ENCODE measurements at regions not wholly inside any gene's neighbourhood (a gene's known extent, or its start where the extent isn't known, plus 50 kb on each side); places are given as distances from the start of the nearest gene placed in this dataset.

GRCh38 chr6:18551228-18551627, 164.1 kb downstream of the RNF144B start:
- in situ Hi-C loops (cut with MboI): no loop called here
- no peaks in the 10 kb centered on the region for H3K4me1 ChIP-seq (replicated peaks in 1 of 2; ENCODE audit: control insufficient read depth in 2 of 2, insufficient read depth in 2 of 2, low read length in 2 of 2)
- BruUV-seq (replicated peaks): no TSS peak
- no peaks in the 10 kb centered on the region for H4K20me1 ChIP-seq (replicated peaks; ENCODE audit: control insufficient read depth, insufficient read depth, low read length)
- ChIA-PET POLR2A (no interaction called here), CTCF (ENCODE audit: low intra/inter-chr PET ratio) (no interaction called here)
- no peaks in the 10 kb centered on the region for H3K9me3 ChIP-seq (replicated peaks; ENCODE audit: control insufficient read depth, insufficient read depth, low read depth, low read length)
- TF ChIP-seq DDX20 (tag; IDR thresholded peaks at IDR 0.05; ENCODE audit: low read depth) (no peak), CHD2 (IDR thresholded peaks at IDR 0.05; ENCODE audit: low read depth, low read length) (no peak), ZNF699 (CRISPR knock-in tag; IDR thresholded peaks at IDR 0.05; ENCODE audit: insufficient replicate concordance) (no peak), ZNF431 (CRISPR knock-in tag; IDR thresholded peaks at IDR 0.05) (no peak), RBBP5 (IDR thresholded peaks at IDR 0.05; ENCODE audit: borderline replicate concordance, insufficient read depth, low read length, poor library complexity, severe bottlenecking) (no peak), HNRNPLL (IDR thresholded peaks at IDR 0.05; ENCODE audit: low read depth, low read length, poor library complexity, severe bottlenecking) (no peak), RAD51 (IDR thresholded peaks at IDR 0.05; ENCODE audit: borderline replicate concordance, low read depth) (no peak), POLR2H (tag; IDR thresholded peaks at IDR 0.05; ENCODE audit: low read depth) (no peak), ETS1 (conservative IDR thresholded peaks at IDR 0.05; ENCODE audit: control insufficient read depth, low read depth, low read length) (no peak), ESRRB (CRISPR knock-in tag; IDR thresholded peaks at IDR 0.05; ENCODE audit: borderline replicate concordance) (no peak)
- no peak overlapping the region for H3K4me3 ChIP-seq
- DNase-seq (ENCODE audit: extremely low read depth in 1 of 4, low spot score in 3 of 4) (no peak), ATAC-seq (no peak), FAIRE-seq (no peak)
- no peak overlapping the region for H2AFZ ChIP-seq (ENCODE audit: low read depth, low read length)
- H3K4me2 ChIP-seq (ENCODE audit: insufficient read depth, low read length): no peak overlapping the region
- H3K9me1 ChIP-seq (ENCODE audit: control insufficient read depth, insufficient read depth, low read length): no peaks in the 10 kb centered on the region
- no peak overlapping the region for H3K27ac ChIP-seq (ENCODE audit: extremely low read depth, low read depth, low read length)
- intact Hi-C loops (cut with micrococcal nuclease): no loop called here
- no peaks in the 10 kb centered on the region for H3K36me3 ChIP-seq (ENCODE audit: control insufficient read depth, insufficient read depth, low read length)
- no peaks in the 10 kb centered on the region for H3K27me3 ChIP-seq (ENCODE audit: control insufficient read depth in 2 of 2, insufficient read depth in 2 of 2, low read length in 2 of 2)
- H3K9ac ChIP-seq (ENCODE audit: insufficient read depth in 1 of 2, low read depth in 2 of 2, low read length in 2 of 2): no peak overlapping the region
- 0% methylated on average over 2 of the region's 2 CpGs for WGBS (ENCODE audit: insufficient coverage, low coverage, missing lambda C conversion rate)
- no peaks in the 10 kb centered on the region for H3K79me2 ChIP-seq (ENCODE audit: control insufficient read depth, insufficient read depth, low read length)
